HepG2 (cell line): ENCODE measurements at regions not wholly inside any gene's neighbourhood (a gene's known extent, or its start where the extent isn't known, plus 50 kb on each side); places are given as distances from the start of the nearest gene placed in this dataset.

Experiments
- ATAC-seq: fragments of 200-7000 bp; cut with Tn5 transposase; 3 replicates; pipeline ENCODE4 v1.9.1; 2020; ENCODE audit warnings: mild to moderate bottlenecking, moderate library complexity
- BruUV-seq: library from RNA; stranded (reverse); fragments of 400-500 nt; replicated peaks from 2 replicates; lab custom pipeline; 2021; lab: Mats Ljungman, UMichigan
- CTCF ChIA-PET: fragments of 300-600 bp; formaldehyde crosslinking; extraction: SDS; loops from one replicate; lab custom pipeline; 2021; ENCODE audit warnings: low total read pairs, inconsistent platforms, low intra/inter-chr PET ratio; lab: Yijun Ruan, JAX
- POLR2A ChIA-PET: fragments of 350-600 bp; sonication (Branson Sonifier 250); formaldehyde crosslinking; loops from one replicate; lab custom pipeline; 2020; ENCODE audit warnings: antibody characterized with exemption, inconsistent platforms; lab: Yijun Ruan, JAX
- DNase-seq: peaks from one replicate; pipeline ENCODE4 v3.0.0-alpha.2; 2015; ENCODE audit warnings: low spot score
- FAIRE-seq: peaks from 3 replicates; lab custom pipeline; 2011; peaks lifted over from hg19 to GRCh38; lab: Jason Lieb, UNC
- H2AFZ ChIP-seq: one replicate; pipeline ENCODE4 v1.6.1; 2011; ENCODE audit warnings: low read length, inconsistent platforms
- H3K27ac ChIP-seq: fragments of 300-600 bp; 3 replicates; pipeline ENCODE4 v1.8.0; 2011; ENCODE audit warnings: mixed run types, mild to moderate bottlenecking, mixed read lengths, low read length, inconsistent platforms; ENCODE audit not compliant: insufficient read depth; ENCODE audit errors: extremely low read length
- H3K27me3 ChIP-seq, 2 experiments: fragments of 200-600 bp in 1 of 2; 2 replicates in 1 of 2; 3 replicates in 1 of 2; pipeline versions ENCODE4 v1.6.0 to v1.8.0; 2011; ENCODE audit warnings: low read length in 2 of 2, mild to moderate bottlenecking in 2 of 2, moderate library complexity in 2 of 2, inconsistent platforms in 1 of 2; ENCODE audit not compliant: insufficient read depth in 2 of 2, control insufficient read depth in 1 of 2
- H3K36me3 ChIP-seq, 2 experiments: fragments of 200-600 bp in 1 of 2; replicated peaks in 1 of 2; 2 replicates in 1 of 2; 3 replicates in 1 of 2; pipeline versions ENCODE4 v1.5.1 to v1.8.0; 2011; ENCODE audit warnings: low read length in 2 of 2, inconsistent platforms in 1 of 2; ENCODE audit not compliant: insufficient read depth in 2 of 2, control insufficient read depth in 1 of 2
- H3K4me1 ChIP-seq: 2 replicates; pipeline ENCODE4 v1.5.1; 2012; ENCODE audit warnings: low read length, inconsistent platforms; ENCODE audit not compliant: insufficient read depth
- H3K4me2 ChIP-seq: 2 replicates; pipeline ENCODE4 v1.6.0; 2011; ENCODE audit warnings: low read depth, low read length, inconsistent platforms
- H3K4me3 ChIP-seq, 3 experiments: fragments of 200-600 bp in 1 of 3; sonication (generic), shearing (Covaris generic) in 1 of 3; replicated peaks in 1 of 3; 2 replicates each; pipeline ENCODE4 v1.5.1; 2011 to 2016; ENCODE audit warnings: low read length in 3 of 3, inconsistent platforms in 2 of 3, low read depth in 2 of 3, mild to moderate bottlenecking in 2 of 3, control low read depth in 1 of 3, mixed read lengths in 1 of 3; ENCODE audit not compliant: insufficient read depth in 1 of 3
- H3K79me2 ChIP-seq: one replicate; pipeline ENCODE4 v1.6.1; 2011; ENCODE audit warnings: low read length, inconsistent platforms; ENCODE audit not compliant: insufficient read depth
- H3K9ac ChIP-seq: 2 replicates; pipeline ENCODE4 v1.6.0; 2011; ENCODE audit warnings: mild to moderate bottlenecking, low read depth, low read length, inconsistent platforms; ENCODE audit not compliant: insufficient read depth
- H3K9me3 ChIP-seq: 2 replicates; pipeline ENCODE4 v1.5.1; 2012; ENCODE audit warnings: mild to moderate bottlenecking, low read length
- H4K20me1 ChIP-seq: 2 replicates; pipeline ENCODE4 v1.6.0; 2011; ENCODE audit warnings: inconsistent platforms, mild to moderate bottlenecking, low read length, moderate library complexity; ENCODE audit not compliant: insufficient read depth
- CTCF ChIP-seq: sonication (generic); formaldehyde crosslinking; IDR thresholded peaks from 2 replicates; pipeline ENCODE4 v1.5.0; 2020; ENCODE audit warnings: mild to moderate bottlenecking, missing genetic modification reagents, moderate library complexity
- HNF4A ChIP-seq: sonication (generic); formaldehyde crosslinking; IDR thresholded peaks from 2 replicates; pipeline ENCODE4 v1.4.0; 2020; ENCODE audit warnings: missing genetic modification reagents
- KDM2A ChIP-seq: sonication (generic); formaldehyde crosslinking; IDR thresholded peaks from 2 replicates; pipeline ENCODE4 v1.4.0; 2020; ENCODE audit warnings: low read depth, missing genetic modification reagents, borderline replicate concordance
- MATR3 ChIP-seq: sonication (generic); formaldehyde crosslinking; IDR thresholded peaks from 2 replicates; pipeline ENCODE4 v1.4.0; 2020; ENCODE audit warnings: missing genetic modification reagents
- MBNL3 ChIP-seq: fragments of 250-450 bp; sonication (Bioruptor Pico); conservative IDR thresholded peaks from 2 replicates; pipeline ENCODE4 v1.8.0; 2022; ENCODE audit warnings: mild to moderate bottlenecking, inconsistent platforms
- POGK ChIP-seq: sonication (generic); formaldehyde crosslinking; conservative IDR thresholded peaks from 2 replicates; pipeline ENCODE4 v1.8.0; 2022; ENCODE audit warnings: mild to moderate bottlenecking, moderate library complexity, missing genetic modification reagents
- RBAK ChIP-seq: sonication (generic); formaldehyde crosslinking; IDR thresholded peaks from 2 replicates; pipeline ENCODE4 v1.5.1; 2020; ENCODE audit warnings: mild to moderate bottlenecking, missing genetic modification reagents
- RXRB ChIP-seq: IDR thresholded peaks from 2 replicates; pipeline ENCODE4 v1.6.1; 2016; ENCODE audit warnings: borderline replicate concordance, missing genetic modification reagents, missing compliant biosample characterization
- STAG1 ChIP-seq: sonication (generic); formaldehyde crosslinking; IDR thresholded peaks from 2 replicates; pipeline ENCODE4 v1.4.0; 2020; ENCODE audit warnings: missing genetic modification reagents
- TSC22D2 ChIP-seq: sonication (generic); formaldehyde crosslinking; IDR thresholded peaks from 2 replicates; pipeline ENCODE4 v1.5.1; 2020; ENCODE audit warnings: missing genetic modification reagents, mild to moderate bottlenecking, borderline replicate concordance
- ZNF3 ChIP-seq: IDR thresholded peaks from 2 replicates; pipeline ENCODE4 v1.7.0; 2017; ENCODE audit warnings: inconsistent platforms
- ZNF446 ChIP-seq: sonication (generic); formaldehyde crosslinking; IDR thresholded peaks from 2 replicates; pipeline ENCODE4 v1.5.0; 2020; ENCODE audit warnings: mild to moderate bottlenecking, missing genetic modification reagents
- ZNF704 ChIP-seq: sonication (generic); formaldehyde crosslinking; IDR thresholded peaks from 2 replicates; pipeline ENCODE4 v1.8.1; 2023; ENCODE audit warnings: mild to moderate bottlenecking, inconsistent platforms, moderate library complexity, missing genetic modification reagents, borderline replicate concordance
- WGBS: methylation state at CpG from one replicate; pipeline ENCODE4 v1.1.6; 2017; ENCODE audit warnings: low lambda C conversion rate; 5-methylcytosine and 5-hydroxymethylcytosine counted together
- in situ Hi-C: cut with HindIII; loops from 2 replicates; pipeline ENCODE4 v1.10.0; 2017; ENCODE audit warnings: low pct_unique_long_range_greater_than_20kb; ENCODE audit not compliant: extremely low pct_ligation_motif_present
- intact Hi-C: fragments of 100-400 bp; cut with micrococcal nuclease; formaldehyde crosslinking; loops from one replicate; pipeline ENCODE4 v1.10.0; 2022; ENCODE audit not compliant: unreplicated experiment

GRCh38 chr6:68226460-68226859, 408.6 kb upstream of the ADGRB3 start:
- DNase-seq (no peak), ATAC-seq (no peak), FAIRE-seq (no peak)
- Histone ChIP-seq H3K27me3 (no peaks in the 10 kb centered on the region), H3K4me2 (no peak overlapping the region), H3K4me1 (no peaks in the 10 kb centered on the region), H3K79me2 (no peaks in the 10 kb centered on the region), H3K4me3 (no peak overlapping the region), H4K20me1 (no peaks in the 10 kb centered on the region), H3K9ac (no peak overlapping the region), H3K9me3 (no peaks in the 10 kb centered on the region), H2AFZ (no peak overlapping the region), H3K27ac (no peak overlapping the region), H3K36me3 (no peaks in the 10 kb centered on the region)
- TF ChIP-seq STAG1 (peak; percentile 44), MBNL3 (no peak), CTCF (0 out of 2 replicates have a peak, but pooled peaks have one; percentile 15)
- intact Hi-C loops, result loop anchor here (5.0 kb wide), 1 partner anchor 1159 kb away; no protein-coding TSS in a partner anchor
- BruUV-seq, result no TSS peak
- 7% methylated on average over 3 of the region's 3 CpGs for WGBS
- ChIA-PET POLR2A (no interaction called here), CTCF (no interaction called here)
- in situ Hi-C loops, result no loop called here

GRCh38 chr6:68225729-68226128, 409.4 kb upstream of the ADGRB3 start:
- Histone ChIP-seq H3K9me3 (no peaks in the 10 kb centered on the region), H3K4me2 (no peak overlapping the region), H3K27ac (no peak overlapping the region), H3K4me1 (no peaks in the 10 kb centered on the region), H3K9ac (no peak overlapping the region), H2AFZ (no peak overlapping the region), H4K20me1 (no peaks in the 10 kb centered on the region), H3K79me2 (no peaks in the 10 kb centered on the region), H3K36me3 (no peaks in the 10 kb centered on the region), H3K4me3 (no peak overlapping the region), H3K27me3 (no peaks in the 10 kb centered on the region)
- DNase-seq (no peak), FAIRE-seq (no peak), ATAC-seq (no peak)
- no TSS peak for BruUV-seq
- in situ Hi-C loops (no loop called here), intact Hi-C loops (loop anchor here (5.0 kb wide), 1 partner anchor 1158 kb away; no protein-coding TSS in a partner anchor)
- ChIA-PET CTCF (no interaction called here), POLR2A (no interaction called here)
- TF ChIP-seq KDM2A (CRISPR knock-in tag) (no peak), ZNF3 (no peak), HNF4A (CRISPR knock-in tag) (no peak), RXRB (no peak), POGK (CRISPR knock-in tag) (no peak), TSC22D2 (CRISPR knock-in tag) (no peak), ZNF704 (CRISPR knock-in tag) (no peak), MATR3 (CRISPR knock-in tag) (no peak), ZNF446 (CRISPR knock-in tag) (no peak), RBAK (CRISPR knock-in tag) (no peak)
